ENCODE measurements at regions not wholly inside any gene's neighbourhood (a gene's known extent, or its start where the extent isn't known, plus 50 kb on each side); places are given as distances from the start of the nearest gene placed in this dataset.
"Not testable (repeated sequence)": the region's sequence is repeated elsewhere in the genome, so short reads cannot be mapped to it uniquely, and the experiment has no call there.

GRCh38 chr20:40269274-40269673 is 419.8 kb downstream of the MAFB start:
- H3K4ac ChIP-seq (replicated peaks; ENCODE audit: insufficient read length, low read depth, low read length); H3K79me1 ChIP-seq (ENCODE audit: low read depth, low read length); H2BK12ac ChIP-seq (ENCODE audit: low read depth, low read length); H2BK20ac ChIP-seq (ENCODE audit: low read length); H2AK5ac ChIP-seq (ENCODE audit: low read depth, low read length); H3K27me3 ChIP-seq (replicated peaks in 1 of 4; ENCODE audit: control insufficient read depth in 3 of 4, extremely low read depth in 1 of 4, insufficient read depth in 3 of 4, low read length in 3 of 4); H3K9ac ChIP-seq (replicated peaks in 1 of 4; ENCODE audit: extremely low read depth in 1 of 4, low read depth in 3 of 4, low read length in 3 of 4); FAIRE-seq; H3K27ac ChIP-seq (ENCODE audit: low read depth, low read length); H3K18ac ChIP-seq (ENCODE audit: extremely low read depth, low read length); H4K91ac ChIP-seq (replicated peaks; ENCODE audit: insufficient read length, low read length); H4K8ac ChIP-seq (ENCODE audit: extremely low read depth, insufficient read depth, low read length); H2BK15ac ChIP-seq (ENCODE audit: low read length); H3K56ac ChIP-seq (replicated peaks; ENCODE audit: insufficient read length, low read depth, low read length); H2BK120ac ChIP-seq (replicated peaks; ENCODE audit: low read depth, low read length); H3K36me3 ChIP-seq (ENCODE audit: control insufficient read depth in 2 of 4, insufficient read depth in 4 of 4, low read length in 3 of 4); H3K23me2 ChIP-seq (ENCODE audit: low read depth, low read length); H4K5ac ChIP-seq (ENCODE audit: insufficient read length, low read depth, low read length); H3K14ac ChIP-seq (ENCODE audit: insufficient read length); H4K20me1 ChIP-seq (replicated peaks in 1 of 2; ENCODE audit: control insufficient read depth in 1 of 2, insufficient read depth in 2 of 2, low read length in 2 of 2); H3K9me3 ChIP-seq (ENCODE audit: insufficient read depth in 2 of 2, low read depth in 1 of 2, low read length in 1 of 2); H2BK5ac ChIP-seq (ENCODE audit: low read depth, low read length); H3K23ac ChIP-seq (ENCODE audit: insufficient read length); H2AFZ ChIP-seq (ENCODE audit: low read length); DNase-seq (ENCODE audit: low read depth in 1 of 2, low spot score in 2 of 2): not testable (repeated sequence)
- 5% methylated on average over 10 of the region's 11 CpGs; no CpG with 5 or more reads in 1 of the 2 experiments for WGBS, 2 experiments (ENCODE audit: extremely low coverage in 1 of 2, insufficient coverage in 1 of 2, insufficient read length in 1 of 2, insufficient replicate concordance in 2 of 2, low coverage in 1 of 2, low lambda C conversion rate in 2 of 2, missing lambda C conversion rate in 1 of 2)
- POLR2A ChIA-PET (ENCODE audit: partially characterized antibody) = interaction anchor here (1.0 to 8.9 kb wide), 5 partner anchors 9 to 131 kb away, joined by 3 to 74 read pairs (median 4); no protein-coding TSS in a partner anchor
- Histone ChIP-seq H3K4me1 (replicated peaks in 1 of 4; ENCODE audit: control insufficient read depth in 3 of 4, insufficient read depth in 4 of 4, low read length in 3 of 4) (peaks cover 6 to 18% (median 14%) of the 10 kb centered on the region in 4 experiments; a peak in 6 of 7 replicates), H3K4me3 (ENCODE audit: extremely low read depth in 1 of 4, insufficient read depth in 2 of 4, low read depth in 3 of 4, low read length in 4 of 4) (peak overlapping the region in 3 of 4 experiments; percentile 37 to 56 (median 44); a peak in 4 of 8 replicates), H3K4me2 (ENCODE audit: insufficient read depth in 1 of 2, low read depth in 2 of 2, low read length in 2 of 2) (peak overlapping the region in 1 of 2 experiments; percentile 78; a peak in 1 of 4 replicates), H3K79me2 (ENCODE audit: control insufficient read depth in 1 of 2, insufficient read depth in 2 of 2, low read length in 2 of 2) (peaks cover 0 to 49% of the 10 kb centered on the region in 2 experiments; a peak in 3 of 4 replicates)
- CTCF ChIA-PET (ENCODE audit: partially characterized antibody) = interaction anchor here (1.4 kb wide), 1 partner anchor 198 kb away, joined by 3 read pairs; no protein-coding TSS in a partner anchor
